DMS153 treated with DMSO at 0.1 percent for 48 hours (cell line): ENCODE measurements at regions not wholly inside any gene's neighbourhood (a gene's known extent, or its start where the extent isn't known, plus 50 kb on each side); places are given as distances from the start of the nearest gene placed in this dataset.
A peak's percentile ranks its signal among the peaks of the same experiment; 100 is the strongest.
"Not testable (repeated sequence)": the region's sequence is repeated elsewhere in the genome, so short reads cannot be mapped to it uniquely, and the experiment has no call there.

Source experiments
- DNase-seq: peaks from one replicate; lab custom pipeline; 2025; ENCODE audit not compliant: unreplicated experiment; lab: John Stamatoyannopoulos, UW

DNA sequence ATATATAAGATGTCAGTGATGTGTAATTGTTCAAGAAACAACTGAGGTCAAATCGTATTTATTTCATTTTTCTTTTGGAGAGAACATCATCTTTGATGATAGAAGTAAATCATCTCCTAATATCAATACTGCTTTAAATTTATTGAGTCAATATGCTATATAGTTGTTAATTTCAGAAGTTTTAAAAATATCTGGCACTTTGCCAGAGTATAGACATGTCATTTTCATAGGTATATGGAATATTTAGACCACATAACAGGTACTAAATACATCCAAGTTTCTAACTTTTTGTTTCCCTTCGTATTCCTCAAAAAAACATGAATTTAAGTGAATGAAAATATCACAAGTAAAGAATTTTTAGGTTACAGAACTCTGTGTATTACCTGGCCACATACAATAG lies 577.8 kb downstream of the ARL4A start:
- no peak for DNase-seq

DNA sequence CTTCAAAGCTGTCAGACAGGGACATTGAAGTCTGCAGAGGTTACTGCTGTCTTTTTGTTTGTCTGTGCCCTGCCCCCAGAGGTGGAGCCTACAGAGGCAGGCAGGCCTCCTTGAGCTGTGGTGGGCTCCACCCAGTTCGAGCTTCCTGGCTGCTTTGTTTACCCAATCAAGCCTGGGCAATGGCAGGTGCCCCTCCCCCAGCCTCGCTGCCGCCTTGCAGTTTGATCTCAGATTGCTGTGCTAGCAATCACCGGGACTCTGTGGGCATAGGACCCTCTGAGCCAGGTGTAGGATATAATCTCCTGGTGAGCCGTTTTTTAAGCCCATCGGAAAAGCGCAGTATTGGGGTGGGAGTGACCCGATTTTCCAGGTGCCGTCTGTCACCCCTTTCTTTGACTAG lies 586.8 kb downstream of the ARL4A start:
- DNase-seq = not testable (repeated sequence)

DNA sequence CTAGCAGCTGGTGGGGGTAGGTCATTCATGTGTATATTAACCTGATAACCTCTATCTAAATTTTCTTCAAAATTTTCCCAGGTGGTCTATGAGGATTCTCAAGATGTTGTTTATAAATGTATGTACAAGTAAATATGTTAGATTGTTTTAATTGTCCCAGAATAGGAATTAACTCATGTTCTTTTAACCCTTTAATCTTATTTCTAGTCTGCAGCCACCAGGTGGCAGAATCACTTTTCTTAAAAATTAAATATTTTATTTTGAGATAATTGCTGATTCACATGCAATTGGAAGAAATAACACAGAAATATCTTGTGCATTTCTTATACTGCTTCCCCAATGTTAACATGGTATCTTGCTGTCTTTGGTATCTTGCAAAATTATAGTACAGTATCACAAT lies 589.5 kb downstream of the ARL4A start:
- no peak for DNase-seq

DNA sequence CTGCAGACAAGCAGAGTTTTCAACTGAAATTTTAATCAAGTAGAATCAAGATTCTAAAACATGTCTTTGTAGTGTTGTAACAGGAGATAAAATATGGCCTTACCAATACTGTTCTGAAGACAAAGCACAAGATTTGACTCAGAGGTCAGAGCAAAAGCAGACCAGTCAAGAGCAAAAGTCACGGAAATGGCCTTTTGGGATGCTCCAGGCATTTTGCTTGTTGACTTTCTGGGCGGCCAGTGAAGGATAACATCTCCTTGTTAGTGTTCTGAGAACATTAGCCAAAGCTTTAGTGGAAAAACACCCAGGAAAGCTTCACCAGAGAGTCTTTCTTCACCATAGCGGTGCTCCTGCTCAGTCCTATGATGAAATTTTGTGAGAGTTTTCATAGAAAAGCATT lies 590.6 kb downstream of the ARL4A start:
- DNase-seq = no peak

DNA sequence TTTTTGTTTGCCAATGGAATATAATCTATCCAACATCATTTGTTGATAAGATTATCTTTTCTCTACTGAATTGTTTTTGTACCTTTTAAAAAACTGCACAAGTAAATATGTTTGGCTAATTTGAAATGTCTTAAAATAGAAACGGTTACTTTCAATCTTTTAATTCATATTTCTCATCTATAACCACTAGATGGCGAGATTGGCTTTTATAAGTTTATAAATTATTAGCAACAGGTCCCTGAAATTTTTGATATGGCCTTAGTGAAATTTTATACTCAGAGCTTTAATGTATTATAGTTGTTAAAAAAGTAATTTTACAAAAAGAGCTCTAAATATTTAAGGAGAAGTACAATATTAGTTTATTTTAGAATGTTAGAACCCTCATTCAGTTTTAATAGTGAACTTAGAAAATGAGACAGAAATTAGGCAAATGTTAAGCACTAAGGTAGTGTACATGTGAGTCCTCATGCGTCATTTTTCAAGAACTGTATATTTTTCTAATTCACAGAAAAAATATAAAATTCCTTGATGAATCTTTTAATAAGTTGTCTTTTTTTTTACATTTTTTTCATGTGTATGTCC lies 592.5 kb downstream of the ARL4A start:
- peak; percentile 74 for DNase-seq

DNA sequence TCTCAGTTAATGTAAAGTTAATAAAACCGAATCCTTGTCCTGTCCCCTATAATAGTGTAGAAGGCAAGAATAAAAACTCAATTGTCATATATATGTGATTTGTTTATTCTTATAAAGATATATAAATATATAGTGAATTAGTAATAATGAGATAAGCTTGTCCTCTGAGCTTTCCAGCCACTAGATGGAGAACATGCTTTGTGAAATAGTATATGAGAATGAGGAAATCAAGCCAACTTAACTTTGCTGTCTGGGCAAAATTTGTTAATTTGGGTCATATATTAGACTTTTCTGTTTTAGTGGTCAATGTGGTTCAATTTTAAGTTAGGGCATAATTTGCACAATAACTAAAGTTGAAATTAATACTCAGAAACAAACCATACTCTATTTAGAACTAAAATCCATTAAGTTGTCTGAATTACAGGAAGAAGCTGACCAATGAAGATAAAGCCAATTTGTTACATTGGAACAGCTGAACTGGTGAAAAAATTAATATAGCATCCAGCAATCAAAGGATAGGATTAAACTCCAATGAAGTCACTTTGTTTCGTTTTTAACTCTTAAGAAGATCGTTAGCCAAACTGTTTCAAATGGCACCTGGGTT lies 595.0 kb downstream of the ARL4A start:
- peak; percentile 68 for DNase-seq

DNA sequence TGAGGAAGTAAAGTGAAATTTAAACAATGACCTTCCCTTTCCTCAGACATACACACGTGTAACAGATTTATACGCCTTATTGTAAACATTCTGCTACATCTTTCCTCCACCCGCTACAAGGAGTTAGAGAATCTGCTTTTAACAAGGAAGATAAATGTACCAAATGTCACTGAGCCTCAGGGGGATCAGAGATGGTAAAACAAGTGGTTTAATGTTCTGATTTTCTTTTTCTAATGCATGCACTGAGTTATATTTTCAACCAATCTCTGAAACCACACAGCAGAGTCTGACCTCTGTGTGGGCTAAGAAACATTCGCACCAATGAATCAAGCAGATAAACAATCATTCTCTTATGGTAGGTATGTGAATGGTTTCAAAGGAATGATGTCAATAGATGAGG lies 599.5 kb downstream of the ARL4A start:
- DNase-seq = no peak

DNA sequence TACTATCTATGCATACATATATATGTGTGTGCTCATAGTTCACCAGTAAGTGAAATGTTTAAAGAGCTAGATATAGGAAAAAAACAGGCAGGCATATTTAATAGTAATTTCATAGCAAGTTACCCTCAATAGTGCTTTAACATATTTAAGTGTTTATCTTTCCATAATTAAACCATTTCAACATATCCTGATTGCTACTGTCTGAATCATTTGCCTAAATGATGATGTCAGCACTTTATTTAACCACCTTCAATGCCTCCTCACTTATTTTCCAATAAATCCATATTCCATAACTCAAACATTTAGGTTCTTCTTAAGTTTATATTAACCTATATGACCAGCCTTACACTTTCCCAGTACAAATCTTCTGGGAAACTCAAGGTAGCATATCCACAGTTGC lies 601.1 kb downstream of the ARL4A start:
- no peak for DNase-seq

DNA sequence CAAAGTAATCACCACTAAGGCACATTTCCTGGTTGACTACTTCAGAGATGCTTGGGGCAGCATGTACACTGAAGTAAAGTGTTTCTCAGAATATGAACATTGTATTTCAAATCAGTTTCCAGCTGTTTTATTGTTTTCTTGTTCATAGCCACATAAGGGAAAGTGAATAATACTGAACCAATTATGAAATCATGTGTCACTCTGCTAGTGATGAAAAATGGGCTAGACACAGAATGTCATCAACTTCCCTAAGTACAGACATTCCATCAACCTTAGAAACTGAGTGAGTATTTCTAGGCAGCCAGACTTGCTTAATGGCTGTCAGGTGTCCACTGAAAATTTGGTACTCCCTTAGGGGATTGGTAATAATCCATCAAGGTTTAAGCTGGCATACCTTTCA lies 603.5 kb downstream of the ARL4A start:
- no peak for DNase-seq

DNA sequence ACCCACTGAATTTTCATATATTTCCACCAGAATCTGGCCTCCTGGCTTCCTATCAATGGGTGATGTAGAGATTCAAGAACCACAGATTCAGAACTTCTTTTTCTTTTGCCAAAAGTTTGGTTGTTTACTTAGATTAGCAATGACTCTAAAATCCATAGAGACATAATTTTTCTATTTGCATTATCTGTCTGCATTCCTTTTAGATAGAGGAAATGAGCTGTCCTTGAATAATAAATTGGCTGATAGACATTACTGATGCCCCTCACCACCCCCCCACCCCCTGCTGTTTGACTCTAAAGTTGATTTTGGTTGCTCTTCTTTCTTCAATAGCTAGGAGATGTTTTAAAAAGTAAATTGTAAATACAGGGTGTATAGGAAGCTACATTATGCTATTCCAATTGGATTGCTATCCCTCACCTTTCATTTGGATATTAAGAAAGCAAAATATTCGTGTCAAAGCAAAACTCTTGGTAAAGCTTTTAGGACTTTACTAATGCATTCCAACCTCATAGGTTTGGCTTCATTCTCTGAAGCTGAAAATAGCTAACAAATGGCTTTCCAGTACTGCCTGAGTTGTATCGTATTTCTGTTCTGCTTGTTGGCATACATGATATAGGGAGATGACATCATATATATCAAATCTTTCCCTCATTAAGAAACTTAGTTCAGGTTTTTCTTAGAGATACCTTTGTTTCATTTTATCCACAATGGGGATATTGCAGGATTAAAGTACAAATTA lies 606.0 kb downstream of the ARL4A start:
- DNase-seq = no peak

DNA sequence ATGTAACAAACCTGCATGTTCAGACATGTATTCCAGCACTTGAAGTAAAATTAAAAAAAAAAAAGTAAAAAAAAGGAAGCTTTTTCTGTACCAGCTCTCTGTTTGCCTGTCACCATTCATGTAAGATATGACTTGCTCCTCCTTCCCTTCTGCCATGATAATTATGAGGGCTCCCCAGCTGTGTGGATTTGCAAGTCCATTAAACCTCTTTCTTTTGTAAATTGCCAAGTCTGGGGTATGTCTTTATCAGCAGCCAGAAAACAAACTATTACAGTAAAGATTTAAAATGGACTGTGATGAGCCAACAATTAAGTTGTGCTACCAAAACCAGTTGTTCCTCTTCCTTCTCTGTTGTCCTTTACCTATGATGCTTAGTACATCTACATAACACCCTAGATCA lies 619.6 kb downstream of the ARL4A start:
- no peak for DNase-seq

DNA sequence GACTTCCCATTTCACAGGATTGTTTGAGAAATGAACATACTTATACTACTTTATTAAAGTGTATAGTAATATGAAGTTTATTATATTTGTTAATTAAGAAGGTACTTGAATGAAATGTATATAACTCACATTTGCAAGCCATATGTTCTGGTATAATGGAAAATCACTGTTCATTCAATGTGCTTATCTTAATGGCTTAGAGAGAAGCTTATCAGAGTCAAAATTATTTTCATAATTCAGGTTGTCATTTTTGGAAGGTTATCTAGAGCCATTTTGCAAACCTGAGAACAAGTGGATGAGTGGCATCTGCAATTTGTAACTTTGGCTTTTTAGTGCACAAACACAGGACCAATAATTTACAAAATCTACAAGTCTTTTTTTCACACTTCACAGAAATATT lies 621.0 kb downstream of the ARL4A start:
- DNase-seq = no peak

DNA sequence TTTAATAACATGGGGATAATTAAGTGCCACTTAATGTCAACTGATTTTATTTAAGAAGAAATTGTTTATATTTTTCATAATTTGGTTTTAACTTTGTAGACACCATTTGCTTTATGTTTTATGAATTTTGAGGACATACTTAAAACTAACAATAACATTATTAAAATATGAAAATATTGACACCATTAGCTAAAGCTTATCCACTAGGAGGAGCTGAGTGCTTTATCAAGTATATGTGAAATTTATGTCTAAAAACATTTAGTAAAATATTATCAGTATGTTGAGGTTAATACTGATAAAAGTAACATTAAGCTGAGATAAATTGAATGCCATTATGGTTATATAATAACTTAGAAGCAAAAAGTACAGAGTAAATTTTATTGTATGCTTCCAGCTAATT lies 622.1 kb downstream of the ARL4A start:
- no peak for DNase-seq

DNA sequence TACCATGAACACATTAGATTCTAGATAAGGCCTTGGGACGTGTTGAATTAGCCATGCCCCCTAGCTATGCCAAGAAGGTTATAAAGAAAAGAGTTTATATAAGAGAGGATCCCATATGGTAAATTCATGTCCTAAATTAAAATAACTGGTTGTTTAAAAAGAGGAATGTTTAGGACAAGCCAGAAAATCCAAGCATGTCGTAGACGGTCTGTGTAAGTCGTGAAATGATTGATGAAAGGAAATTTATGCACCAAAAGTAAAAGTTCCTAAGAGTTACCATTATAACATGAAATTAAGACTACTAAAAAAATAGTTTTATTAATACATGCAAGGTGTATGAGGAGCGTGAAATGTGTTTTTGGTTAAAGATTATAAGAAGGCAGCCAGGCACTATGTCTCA lies 624.9 kb downstream of the ARL4A start:
- no peak for DNase-seq

DNA sequence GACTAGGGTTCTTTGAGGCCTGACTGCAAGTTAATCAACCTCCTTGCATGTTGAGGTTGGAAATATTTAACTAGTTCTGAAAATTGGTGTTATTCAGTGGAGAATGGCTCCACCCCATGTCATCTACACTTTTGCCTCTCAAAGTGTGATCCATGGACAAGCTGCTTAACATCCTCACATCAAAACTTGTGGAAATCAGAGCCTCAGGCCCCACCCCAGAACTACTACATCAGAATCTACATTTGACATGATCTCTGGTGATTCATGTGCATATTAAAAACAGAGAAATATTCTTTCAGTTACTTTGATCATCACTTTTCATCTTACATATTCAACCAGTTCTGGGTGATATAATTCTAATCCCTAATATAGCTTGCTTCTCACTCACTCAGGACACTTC lies 632.9 kb downstream of the ARL4A start:
- no peak for DNase-seq

DNA sequence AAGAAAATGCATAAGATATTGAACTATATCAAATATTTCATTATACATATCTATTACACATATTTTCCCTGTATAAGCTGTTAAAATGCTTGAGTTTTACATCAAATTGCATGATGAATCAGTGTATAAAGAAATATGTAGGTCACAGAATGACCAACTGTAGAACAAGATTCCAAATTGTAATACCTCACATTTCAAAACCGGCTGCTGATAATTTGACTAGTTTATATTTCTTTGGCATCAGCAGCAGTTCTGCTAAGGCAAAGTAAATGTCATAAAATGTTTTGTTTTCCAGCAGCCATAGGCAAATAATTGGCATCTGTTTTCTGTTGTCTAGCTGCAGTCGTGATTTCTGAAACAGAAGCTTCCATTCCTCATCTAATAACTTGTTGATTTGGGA lies 633.9 kb downstream of the ARL4A start:
- DNase-seq = no peak

DNA sequence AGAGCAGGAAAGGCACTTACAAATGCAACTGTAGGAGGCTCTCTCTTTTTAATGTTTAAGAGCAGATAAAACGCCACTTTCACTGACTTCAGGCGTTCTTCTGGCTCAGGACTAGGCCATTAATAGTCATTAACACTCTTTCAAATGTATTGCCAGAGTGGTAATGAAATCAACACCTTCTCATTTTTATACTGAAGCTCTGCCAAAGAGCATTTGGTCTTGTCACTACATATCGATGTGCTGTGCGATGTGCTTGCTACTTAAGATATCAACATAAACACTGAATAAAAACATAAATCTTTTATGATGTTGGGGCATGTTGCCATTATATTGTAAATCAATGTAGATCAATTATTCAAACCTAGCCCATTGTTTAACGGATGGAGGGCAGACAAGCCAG lies 634.7 kb downstream of the ARL4A start:
- DNase-seq = no peak

DNA sequence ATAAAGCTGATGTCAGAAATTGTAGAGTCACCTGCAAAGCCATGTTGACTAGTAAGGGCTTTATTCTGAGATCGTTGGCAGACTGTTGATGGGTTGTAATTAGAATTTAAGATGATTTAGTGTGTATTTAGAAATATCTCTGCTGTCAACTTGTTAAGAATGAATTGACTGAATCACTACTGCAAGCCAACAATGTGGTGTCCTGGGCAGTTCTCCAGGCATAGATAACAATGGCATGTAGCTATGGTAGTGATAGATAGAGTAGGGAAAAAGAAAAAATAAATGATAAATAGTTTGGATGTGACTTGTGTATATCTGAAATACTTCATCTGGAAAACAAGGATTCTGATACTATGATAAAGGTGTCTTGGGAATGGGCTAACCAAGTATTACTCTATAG lies 640.2 kb downstream of the ARL4A start:
- no peak for DNase-seq

DNA sequence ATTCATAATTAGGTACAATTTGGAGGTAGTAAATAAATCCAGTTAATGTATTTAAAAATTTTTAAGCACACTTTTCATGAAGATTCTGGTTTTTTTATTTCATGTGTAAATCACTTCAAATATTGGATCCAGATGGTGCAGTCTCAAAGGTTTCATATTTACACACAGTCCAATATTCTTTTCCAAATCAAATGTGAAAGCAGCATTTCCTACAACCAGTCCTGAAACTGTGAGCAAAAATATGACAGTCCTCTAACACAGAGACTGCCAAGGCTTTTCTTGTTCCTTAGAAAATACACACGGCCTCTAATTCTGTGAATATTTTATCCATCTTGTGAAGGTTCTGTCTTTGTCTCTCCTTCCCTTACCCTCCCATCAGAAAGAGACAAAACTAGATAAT lies 645.9 kb downstream of the ARL4A start:
- DNase-seq = no peak

DNA sequence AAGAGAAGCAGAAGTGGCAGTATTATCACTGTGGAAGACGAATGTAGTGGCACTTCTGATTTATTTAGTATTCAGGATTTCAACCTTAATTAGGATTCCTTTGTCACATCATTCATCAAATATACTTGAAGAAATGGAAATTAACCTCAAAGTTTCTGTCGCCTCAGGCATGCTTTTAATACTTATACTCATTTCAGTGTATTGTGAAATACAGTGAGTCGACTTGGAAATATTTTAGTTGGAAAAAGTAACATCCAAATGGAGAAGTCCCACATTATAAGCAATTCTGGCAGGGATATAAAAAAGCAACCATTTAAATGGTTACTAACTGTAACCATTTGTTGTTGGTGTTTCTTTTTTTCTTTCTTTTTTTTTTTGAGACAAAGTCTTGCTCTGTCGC lies 648.8 kb downstream of the ARL4A start:
- DNase-seq = no peak

DNA sequence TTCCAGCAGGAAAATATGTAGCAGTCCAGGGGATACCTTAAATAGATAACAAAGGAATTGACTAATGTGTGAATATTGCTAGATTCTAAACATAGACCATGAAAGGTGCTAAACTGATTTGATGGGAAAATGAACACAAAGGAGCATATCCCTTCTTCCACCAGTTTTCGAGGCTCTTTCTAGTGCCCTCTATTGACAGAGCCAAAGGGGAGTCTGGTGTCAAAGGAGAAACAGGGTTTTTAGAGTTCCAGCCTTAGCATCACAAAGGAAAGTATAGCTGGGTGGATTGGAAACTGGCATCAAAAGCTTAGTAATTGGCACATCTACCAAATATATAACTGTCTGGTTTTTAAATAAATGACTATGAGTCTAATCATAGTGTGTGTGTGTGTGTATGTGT lies 636.8 kb downstream of the ETV1 start:
- DNase-seq = no peak

DNA sequence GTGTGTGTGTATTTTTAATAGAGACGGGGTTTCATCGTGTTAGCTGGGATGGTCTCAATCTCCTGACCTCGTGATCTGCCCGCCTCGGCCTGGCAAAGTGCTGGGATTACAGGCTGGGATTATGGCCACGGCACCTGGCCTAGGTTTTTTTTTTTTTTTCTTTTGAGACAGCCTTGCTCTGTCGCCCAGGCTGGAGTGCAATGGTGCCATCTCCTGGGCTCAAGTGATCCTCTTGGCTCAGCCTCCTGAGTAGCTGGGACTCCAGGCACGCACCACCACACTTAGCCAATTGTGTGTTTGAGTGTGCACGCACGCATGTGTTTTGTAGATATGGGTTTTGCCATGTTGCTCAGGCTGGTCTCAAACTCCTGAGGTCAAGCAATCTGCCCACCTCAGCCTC lies 629.8 kb downstream of the ETV1 start:
- DNase-seq = no peak

DNA sequence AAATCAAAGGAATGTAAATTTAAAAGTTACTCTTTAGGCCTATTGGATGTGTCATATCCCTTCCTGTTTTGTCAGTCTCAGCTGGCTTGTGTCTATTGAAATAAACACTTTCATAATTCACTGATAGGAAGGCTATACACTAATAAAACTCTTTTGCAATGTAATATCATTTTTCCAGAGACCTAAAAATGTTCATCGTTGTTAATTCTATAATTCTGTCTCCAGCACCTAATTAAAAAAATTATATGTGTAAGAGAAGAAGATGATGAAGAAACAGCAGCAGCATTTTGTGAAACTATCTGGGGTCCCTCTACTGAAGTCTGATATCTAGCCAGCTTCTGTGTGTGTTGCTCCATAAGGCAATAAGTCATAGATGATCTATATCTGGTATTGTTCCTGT lies 602.7 kb downstream of the ETV1 start:
- DNase-seq = no peak
